BE2C (cell line): ENCODE measurements at regions not wholly inside any gene's neighbourhood (a gene's known extent, or its start where the extent isn't known, plus 50 kb on each side); places are given as distances from the start of the nearest gene placed in this dataset.

Experiments used
- DNase-seq: peaks from one replicate; pipeline ENCODE4 v3.0.0-alpha.2; 2020
- H3K27me3 ChIP-seq: fragments of 250-450 bp; sonication (Bioruptor Pico); 2 replicates; pipeline ENCODE4 v1.5.1; 2020; ENCODE audit warnings: mild to moderate bottlenecking
- H3K36me3 ChIP-seq: fragments of 250-450 bp; sonication (Bioruptor Pico); 2 replicates; pipeline ENCODE4 v1.5.1; 2020; ENCODE audit warnings: mild to moderate bottlenecking
- H3K4me1 ChIP-seq: fragments of 250-450 bp; sonication (Bioruptor Pico); 2 replicates; pipeline ENCODE4 v1.5.1; 2020
- H3K4me3 ChIP-seq: 2 replicates; pipeline ENCODE4 v1.5.1; 2011; ENCODE audit warnings: low read depth, low read length
- H3K9me3 ChIP-seq: fragments of 250-450 bp; sonication (Bioruptor Pico); 2 replicates; pipeline ENCODE4 v1.5.1; 2020
- CTCF ChIP-seq: IDR thresholded peaks from 2 replicates; pipeline ENCODE4 v1.5.1; 2012; ENCODE audit warnings: mild to moderate bottlenecking, low read depth, low read length

GRCh38 chr2:18232731-18233438, 327.6 kb downstream of the RDH14 start:
- no peaks in the 10 kb centered on the region for H3K9me3 ChIP-seq
- H3K27me3 ChIP-seq = no peaks in the 10 kb centered on the region
- no peak overlapping the region for H3K4me3 ChIP-seq
- no peaks in the 10 kb centered on the region for H3K4me1 ChIP-seq
- TF ChIP-seq CTCF = no peak
- DNase-seq = no peak
- H3K36me3 ChIP-seq = no peaks in the 10 kb centered on the region

GRCh38 chr2:18230668-18231067, 329.8 kb downstream of the RDH14 start:
- no peak for TF ChIP-seq CTCF
- H3K9me3 ChIP-seq = no peaks in the 10 kb centered on the region
- H3K27me3 ChIP-seq = no peaks in the 10 kb centered on the region
- DNase-seq = no peak
- no peak overlapping the region for H3K4me3 ChIP-seq
- no peaks in the 10 kb centered on the region for H3K4me1 ChIP-seq
- H3K36me3 ChIP-seq = no peaks in the 10 kb centered on the region

- DNase-seq = no peak
- Histone ChIP-seq H3K36me3 (no peaks in the 10 kb centered on the region), H3K27me3 (no peaks in the 10 kb centered on the region), H3K4me3 (no peak overlapping the region), H3K9me3 (no peaks in the 10 kb centered on the region), H3K4me1 (no peaks in the 10 kb centered on the region)
- no peak for TF ChIP-seq CTCF
These were observed 340.8 kb downstream of the RDH14 start for GRCh38 chr2:18219676-18220075.

GRCh38 chr2:18218160-18218933, 339.9 kb downstream of the KCNS3 start:
- H3K9me3 ChIP-seq = no peaks in the 10 kb centered on the region
- no peaks in the 10 kb centered on the region for H3K27me3 ChIP-seq
- no peaks in the 10 kb centered on the region for H3K36me3 ChIP-seq
- H3K4me3 ChIP-seq = no peak overlapping the region
- TF ChIP-seq CTCF = no peak
- no peak for DNase-seq
- no peaks in the 10 kb centered on the region for H3K4me1 ChIP-seq

- Histone ChIP-seq H3K4me1 (no peaks in the 10 kb centered on the region), H3K9me3 (no peaks in the 10 kb centered on the region), H3K4me3 (no peak overlapping the region), H3K36me3 (no peaks in the 10 kb centered on the region), H3K27me3 (no peaks in the 10 kb centered on the region)
- DNase-seq = no peak
- TF ChIP-seq CTCF = no peak
These were observed 336.5 kb downstream of the KCNS3 start for GRCh38 chr2:18214936-18215335.

GRCh38 chr2:18213986-18214385, 335.5 kb downstream of the KCNS3 start:
- no peak for TF ChIP-seq CTCF
- DNase-seq = no peak
- Histone ChIP-seq H3K4me1 (no peaks in the 10 kb centered on the region), H3K27me3 (no peaks in the 10 kb centered on the region), H3K9me3 (no peaks in the 10 kb centered on the region), H3K36me3 (no peaks in the 10 kb centered on the region), H3K4me3 (no peak overlapping the region)
